ENCODE measurements at regions not wholly inside any gene's neighbourhood (a gene's known extent, or its start where the extent isn't known, plus 50 kb on each side); places are given as distances from the start of the nearest gene placed in this dataset.
"Not testable (repeated sequence)": the region's sequence is repeated elsewhere in the genome, so short reads cannot be mapped to it uniquely, and the experiment has no call there.

DNA sequence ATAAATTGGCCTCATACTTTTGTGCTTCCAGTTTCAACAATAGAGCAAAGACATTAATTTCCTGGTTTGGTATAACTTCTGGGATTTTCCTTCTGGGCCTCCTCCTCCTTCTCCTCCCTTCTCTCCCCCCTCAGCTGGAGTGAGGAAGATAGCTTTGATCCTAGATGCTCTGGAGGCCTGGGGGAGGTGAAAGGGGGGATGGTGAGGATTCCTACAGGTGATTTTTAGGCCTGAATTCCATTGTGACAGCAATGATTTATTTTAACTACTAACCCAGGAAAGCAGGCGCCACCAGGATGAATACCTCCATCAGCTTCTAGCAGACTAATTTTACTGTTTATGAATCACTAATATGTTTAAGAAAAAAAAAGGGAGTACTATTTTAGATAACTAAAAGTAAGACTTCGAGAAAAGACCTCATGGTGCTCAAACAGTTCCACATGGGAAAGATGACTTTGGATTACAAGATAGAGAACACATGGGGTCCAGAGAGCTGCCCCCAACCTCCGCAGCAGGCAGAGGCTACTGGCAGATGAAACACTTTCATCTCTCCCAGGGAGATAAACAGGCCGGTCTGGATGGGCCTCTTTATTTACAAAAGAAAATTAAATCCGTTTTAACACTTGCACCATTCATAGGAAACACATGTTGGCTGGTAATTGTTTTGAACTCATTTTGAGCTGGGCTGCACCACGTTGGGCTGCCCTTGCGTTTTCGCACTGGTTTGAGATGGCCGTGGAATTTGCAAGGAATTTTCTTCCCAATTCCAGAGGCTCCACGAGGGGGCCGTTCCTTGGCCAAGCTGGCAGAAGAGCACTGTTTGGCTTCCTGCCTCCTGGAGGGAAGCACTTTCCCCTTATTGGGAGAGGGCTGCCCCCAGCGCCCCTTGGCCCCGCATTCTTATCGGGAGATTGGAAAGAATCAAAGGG, 125.1 kb upstream of the STX18 start:
- no peak for DNase-seq (ENCODE audit: low read depth)

- DNase-seq (ENCODE audit: low read depth) = no peak
Observed at GRCh38 chr4:4666187-4666586, 124.3 kb upstream of the STX18 start.

- DNase-seq (ENCODE audit: low read depth) = no peak
Observed at GRCh38 chr4:4664234-4664633, 122.4 kb upstream of the STX18 start.

DNA sequence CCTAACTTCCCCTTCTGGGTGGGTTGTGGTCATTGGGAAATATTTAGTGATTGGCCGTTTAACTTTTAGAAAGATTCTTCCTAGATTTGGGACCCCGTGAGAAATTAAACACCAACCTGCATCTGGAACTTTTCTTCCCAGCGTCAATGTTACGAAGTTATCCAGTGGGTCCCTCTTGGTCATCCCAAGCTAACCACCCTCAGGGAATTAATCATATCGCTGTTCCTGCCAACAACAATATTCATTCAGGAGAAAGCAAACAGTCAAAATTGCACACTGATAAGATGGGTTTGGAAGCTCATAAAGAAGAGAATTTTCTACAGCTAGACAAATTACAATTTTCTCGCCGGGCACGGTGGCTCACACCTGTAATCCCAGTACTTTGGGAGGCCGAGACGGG, 121.2 kb upstream of the STX18 start:
- no peak for DNase-seq (ENCODE audit: low read depth)

- DNase-seq (ENCODE audit: low read depth) = no peak
Observed at GRCh38 chr4:4662230-4662629, 120.4 kb upstream of the STX18 start.

GRCh38 chr4:4659871-4660651, 118.2 kb upstream of the STX18 start:
- DNase-seq (ENCODE audit: low read depth) = peak; percentile 89

DNA sequence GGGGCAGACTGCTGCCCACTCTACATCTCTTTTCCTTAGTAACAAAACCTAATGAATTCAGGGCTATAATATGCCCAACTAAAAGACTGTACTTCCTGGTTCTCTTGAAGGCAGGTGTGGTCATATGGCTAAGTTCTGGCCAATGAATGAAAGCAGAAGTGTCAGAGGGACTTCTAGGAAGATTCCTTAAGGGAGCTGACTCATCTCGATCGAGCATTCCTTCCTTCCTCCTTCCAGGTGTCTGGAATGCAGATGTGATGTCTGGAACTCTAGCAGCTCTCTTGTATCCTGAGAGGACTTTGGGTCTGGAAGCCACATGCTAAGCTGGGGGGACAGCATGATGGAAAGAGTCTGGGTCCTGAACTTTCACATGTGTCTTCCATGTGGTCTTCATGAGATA, 116.2 kb upstream of the STX18 start:
- DNase-seq (ENCODE audit: low read depth) = no peak

- no peak for DNase-seq (ENCODE audit: low read depth)
Observed at GRCh38 chr4:4656977-4657376, 115.1 kb upstream of the STX18 start.

DNA sequence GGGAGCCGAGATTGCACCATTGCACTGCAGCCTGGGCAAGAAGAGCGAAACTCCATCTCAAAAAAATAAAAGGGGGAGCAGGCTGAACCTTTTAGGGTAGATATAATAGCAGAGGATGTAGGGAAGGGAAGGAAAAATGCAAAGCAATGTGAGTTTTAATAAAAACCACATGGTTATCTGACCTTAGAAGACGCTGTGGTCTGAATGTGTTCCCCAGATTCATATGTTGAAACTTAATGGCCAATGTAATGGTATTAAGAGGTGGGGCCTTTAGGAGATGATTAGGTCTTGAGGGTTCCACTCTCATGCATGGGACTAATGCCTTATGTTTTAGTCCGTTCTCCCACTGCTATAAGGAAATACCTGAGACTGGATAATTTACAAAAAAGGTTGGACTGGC, 114.1 kb upstream of the STX18 start:
- no peak for DNase-seq (ENCODE audit: low read depth)

DNA sequence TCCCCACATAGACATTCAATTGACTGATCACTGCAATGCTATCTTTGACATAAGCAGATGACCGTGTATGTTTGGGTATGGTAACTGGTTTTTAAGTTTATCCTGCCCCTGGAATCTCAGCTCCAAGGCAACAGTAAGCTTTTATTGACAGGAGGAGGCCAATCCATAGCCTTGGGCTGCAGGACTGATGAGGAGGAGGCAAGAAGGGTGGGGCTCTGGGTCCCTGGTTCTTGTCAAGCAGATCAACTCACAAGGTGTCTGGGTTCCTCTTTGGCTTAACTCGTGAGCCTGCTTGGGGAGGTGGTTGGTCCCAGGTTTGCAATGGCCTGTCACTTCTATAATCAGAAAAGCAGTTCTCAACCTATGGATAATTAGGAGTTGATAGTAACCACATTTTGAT, 113.2 kb upstream of the STX18 start:
- DNase-seq (ENCODE audit: low read depth) = no peak

GRCh38 chr4:4651811-4652755, 110.2 kb upstream of the STX18 start:
- DNase-seq (ENCODE audit: low read depth) = no peak

DNA sequence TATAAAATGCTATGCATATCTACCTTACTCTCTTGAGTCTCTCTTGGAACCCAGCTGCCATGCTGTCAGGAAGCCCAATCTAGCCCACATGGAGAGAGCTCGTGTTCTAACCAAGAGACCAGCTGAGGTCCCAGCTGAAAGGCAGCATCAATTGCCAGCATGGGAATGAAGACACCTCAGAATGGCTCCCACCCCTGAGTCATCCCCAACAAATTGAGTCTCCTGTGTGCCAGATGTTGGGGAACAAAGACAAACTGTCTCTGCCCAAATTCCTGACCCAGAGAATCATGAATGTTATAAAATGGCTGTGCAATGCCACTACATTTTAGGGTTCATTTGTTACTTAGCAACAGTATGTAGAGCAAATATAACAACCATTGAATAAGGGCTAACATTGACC, 105.2 kb upstream of the STX18 start:
- DNase-seq (ENCODE audit: low read depth) = peak; percentile 53

GRCh38 chr4:4645743-4646142, 103.9 kb upstream of the STX18 start:
- DNase-seq (ENCODE audit: low read depth) = no peak

GRCh38 chr4:4644277-4644676, 102.4 kb upstream of the STX18 start:
- not testable (repeated sequence) for DNase-seq (ENCODE audit: low read depth)

DNA sequence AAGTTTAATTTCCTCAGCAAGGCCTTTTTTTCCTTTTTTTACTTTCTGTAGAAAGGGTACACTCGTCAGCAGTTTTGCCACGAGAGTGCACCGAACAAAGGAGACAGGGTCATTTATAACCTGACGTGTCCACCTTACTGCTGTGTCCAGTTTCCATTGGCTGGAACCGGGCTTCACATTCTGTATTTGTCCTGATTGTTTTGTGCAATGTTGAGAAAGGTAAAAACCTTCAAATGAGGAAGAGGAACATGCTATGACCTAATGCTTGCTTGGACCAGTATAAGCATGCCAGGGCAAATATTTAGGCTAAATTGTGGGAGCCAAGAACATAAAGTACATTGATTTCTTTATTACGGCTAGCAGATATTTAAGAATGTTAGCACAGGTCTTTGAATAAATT, 101.9 kb upstream of the STX18 start:
- DNase-seq (ENCODE audit: low read depth) = not testable (repeated sequence)

DNA sequence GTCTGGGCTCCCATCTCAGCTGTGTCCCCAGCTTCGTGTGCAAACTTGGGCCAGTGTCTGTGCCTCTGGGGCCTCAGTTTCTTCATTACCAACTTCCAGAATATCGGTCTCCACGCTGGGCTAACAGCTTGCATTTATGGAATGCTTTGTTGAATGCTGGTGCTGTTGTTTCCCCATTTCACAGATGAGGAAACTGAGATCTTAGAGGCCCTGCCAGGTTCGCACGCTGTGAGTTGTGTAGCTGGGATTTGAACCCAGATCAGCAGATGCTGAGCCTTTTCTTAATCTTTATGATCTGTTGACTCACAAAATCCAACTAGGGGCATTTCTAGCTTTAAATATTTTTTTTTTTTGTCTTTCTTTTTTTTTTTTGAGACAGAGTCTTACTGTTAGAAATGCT, 101.5 kb upstream of the STX18 start:
- no peak for DNase-seq (ENCODE audit: low read depth)

DNA sequence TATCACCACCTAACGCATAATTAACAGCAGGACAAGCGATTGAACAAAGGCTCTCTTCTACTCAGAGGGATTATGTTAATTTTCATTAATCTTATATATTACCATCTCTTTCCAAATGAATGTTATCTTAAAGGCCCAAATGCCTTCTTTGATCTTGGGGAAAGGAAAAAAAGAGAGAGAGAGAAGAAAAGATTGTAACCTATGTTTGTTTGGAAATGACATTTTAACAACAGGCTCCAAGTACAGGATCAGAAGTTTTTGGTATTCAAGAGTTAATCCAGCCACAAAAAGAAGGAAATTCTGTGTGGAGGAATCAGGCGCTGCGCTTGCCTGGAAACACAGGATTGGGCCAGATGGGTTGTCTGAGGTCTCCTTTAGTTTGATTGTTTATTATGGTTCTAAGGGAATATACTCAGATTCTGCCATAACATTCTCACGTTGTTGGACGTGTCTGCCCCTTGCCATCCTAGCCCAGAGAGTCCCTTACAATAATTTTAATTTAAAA, 100.7 kb upstream of the STX18 start:
- no peak for DNase-seq (ENCODE audit: low read depth)

- no peak for DNase-seq (ENCODE audit: low read depth)
Observed at GRCh38 chr4:4641661-4642495, 100.0 kb upstream of the STX18 start.

GRCh38 chr4:4641254-4641653, 99.4 kb upstream of the STX18 start:
- DNase-seq (ENCODE audit: low read depth) = no peak

DNA sequence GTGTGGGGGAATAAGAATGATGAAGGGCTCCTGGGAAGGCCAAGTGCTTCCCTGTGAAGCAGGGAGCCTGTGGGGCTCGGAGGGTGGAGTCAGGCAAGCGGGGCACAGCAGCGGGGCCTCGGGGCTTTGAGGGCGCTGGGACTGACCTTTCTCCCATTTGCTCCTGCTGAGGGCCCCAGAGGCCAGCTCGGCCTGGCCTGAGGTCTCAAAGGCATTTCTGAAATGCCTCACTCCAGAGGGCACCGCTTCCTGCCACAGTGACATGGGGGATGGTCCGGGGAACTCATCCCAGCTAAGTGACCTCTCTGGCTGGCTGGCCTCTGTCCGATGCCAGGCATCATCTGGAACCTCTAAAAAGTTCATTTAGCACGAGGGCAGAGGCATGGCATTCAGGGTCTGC, 98.8 kb upstream of the STX18 start:
- DNase-seq (ENCODE audit: low read depth) = no peak

- no peak for DNase-seq (ENCODE audit: low read depth)
Observed at GRCh38 chr4:4639370-4639769, 97.5 kb upstream of the STX18 start.
